Testis (tissue), 2 donors: ENCODE measurements at regions not wholly inside any gene's neighbourhood (a gene's known extent, or its start where the extent isn't known, plus 50 kb on each side); places are given as distances from the start of the nearest gene placed in this dataset.

Experiments used
- DNase-seq: peaks from one replicate; pipeline ENCODE4 v3.0.0-alpha.2; 2019
- H3K27ac ChIP-seq, 2 donors: fragments of 200-600 bp; sonication (generic); one replicate each; pipeline ENCODE4 v1.5.1; 2019
- H3K27me3 ChIP-seq: fragments of 200-600 bp; sonication (generic); one replicate; pipeline ENCODE4 v1.5.1; 2019
- H3K36me3 ChIP-seq: fragments of 200-600 bp; sonication (generic); one replicate; pipeline ENCODE4 v1.5.1; 2017; ENCODE audit warnings: low read depth; ENCODE audit errors: missing control alignments
- H3K4me1 ChIP-seq: fragments of 200-600 bp; sonication (generic); one replicate; pipeline ENCODE4 v1.5.1; 2019
- H3K4me3 ChIP-seq, 2 donors: fragments of 200-600 bp; sonication (generic); one replicate each; pipeline ENCODE4 v1.5.1; 2017 to 2019
- H3K9me3 ChIP-seq: fragments of 200-600 bp; sonication (generic); one replicate; pipeline ENCODE4 v1.5.1; 2017
- CTCF ChIP-seq, 3 experiments: fragments of 450-650 bp in 2 of 3; fragments of 200-600 bp in 1 of 3; sonication (generic) in 1 of 3; IDR thresholded peaks; one replicate each; pipeline ENCODE4 v1.5.1; 2016 to 2019; ENCODE audit warnings: antibody characterized with exemption in 3 of 3, mild to moderate bottlenecking in 2 of 3, moderate library complexity in 1 of 3
- POLR2A ChIP-seq: fragments of 450-650 bp; IDR thresholded peaks from one replicate; pipeline ENCODE4 v1.6.1; 2017; ENCODE audit warnings: antibody characterized with exemption, mild to moderate bottlenecking, moderate library complexity
- WGBS, 2 donors: methylation state at CpG; one replicate each; pipeline ENCODE4 v1.1.5; 2018; 5-methylcytosine and 5-hydroxymethylcytosine counted together
- intact Hi-C: fragments of 100-400 bp; cut with DNase I; formaldehyde crosslinking; loops from one replicate; pipeline ENCODE4 v1.15.1; 2023; ENCODE audit warnings: low total_unique reads

DNA sequence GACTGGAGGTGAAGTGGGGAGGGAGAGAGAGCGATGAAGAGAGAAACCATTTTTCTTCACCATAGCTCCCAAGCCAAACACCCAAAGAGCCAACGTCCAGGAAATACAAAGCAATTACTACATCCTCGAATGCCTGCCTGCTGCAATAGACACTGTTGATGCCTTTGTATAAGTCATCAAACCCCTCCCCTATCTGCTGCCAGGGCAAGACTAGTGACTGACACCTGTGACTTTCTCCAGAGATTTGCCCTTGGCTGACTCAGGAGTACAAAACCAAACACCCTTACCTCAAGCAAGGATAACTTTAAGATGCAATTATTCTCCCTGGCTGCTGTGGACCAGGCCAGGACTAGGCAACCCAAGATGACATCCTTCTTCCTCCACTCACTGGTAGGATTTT lies 81.8 kb upstream of the RASA1 start:
- Histone ChIP-seq H3K27ac (no peak overlapping the region), H3K36me3 (no peaks in the 10 kb centered on the region), H3K9me3 (no peaks in the 10 kb centered on the region), H3K27me3 (no peaks in the 10 kb centered on the region), H3K4me1 (no peaks in the 10 kb centered on the region), H3K4me3 (no peak overlapping the region)
- no peak for TF ChIP-seq POLR2A
- no peak for TF ChIP-seq CTCF (IDR thresholded peaks at IDR 0.05)
- no peak for DNase-seq
- intact Hi-C loops, result no loop called here
- WGBS, 2 donors, result 69 to 83% methylated on average over 3 of the region's 3 CpGs

GRCh38 chr5:87188391-87188790 lies 79.3 kb upstream of the RASA1 start:
- H3K36me3 ChIP-seq, result no peaks in the 10 kb centered on the region
- no peaks in the 10 kb centered on the region for H3K9me3 ChIP-seq
- no peak overlapping the region for H3K27ac ChIP-seq
- no peaks in the 10 kb centered on the region for H3K27me3 ChIP-seq
- intact Hi-C loops, result no loop called here
- H3K4me3 ChIP-seq, result no peak overlapping the region
- WGBS, 2 donors, result 54% methylated on average over 3 of the region's 3 CpGs
- no peaks in the 10 kb centered on the region for H3K4me1 ChIP-seq
- no peak for DNase-seq
- TF ChIP-seq POLR2A (no peak), CTCF (IDR thresholded peaks at IDR 0.05) (no peak)

DNA sequence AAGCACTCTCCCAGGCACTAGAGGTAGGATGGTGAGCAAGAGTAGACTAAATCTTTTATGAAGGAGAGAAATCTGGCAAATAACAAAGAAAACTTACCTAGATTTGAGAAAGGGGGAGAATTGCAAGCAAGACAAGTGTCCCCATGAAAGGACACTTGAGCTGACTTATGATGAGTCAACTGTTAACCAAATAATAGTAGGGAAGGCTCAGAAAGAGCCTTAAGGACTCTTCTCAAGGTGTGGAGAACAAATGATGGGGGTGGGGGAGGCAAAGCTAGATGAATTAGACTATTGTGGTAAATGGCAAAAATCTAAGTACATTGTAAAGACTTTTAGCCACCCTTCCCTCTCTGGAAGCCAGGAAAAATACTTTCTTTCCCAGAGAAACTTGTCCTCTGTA lies 77.6 kb upstream of the RASA1 start:
- no peaks in the 10 kb centered on the region for H3K4me1 ChIP-seq
- no peak for DNase-seq
- H3K27me3 ChIP-seq, result no peaks in the 10 kb centered on the region
- intact Hi-C loops, result no loop called here
- no peaks in the 10 kb centered on the region for H3K9me3 ChIP-seq
- no peaks in the 10 kb centered on the region for H3K36me3 ChIP-seq
- H3K27ac ChIP-seq, result no peak overlapping the region
- no peak overlapping the region for H3K4me3 ChIP-seq
- no peak for TF ChIP-seq POLR2A
- no peak for TF ChIP-seq CTCF (IDR thresholded peaks at IDR 0.05)

DNA sequence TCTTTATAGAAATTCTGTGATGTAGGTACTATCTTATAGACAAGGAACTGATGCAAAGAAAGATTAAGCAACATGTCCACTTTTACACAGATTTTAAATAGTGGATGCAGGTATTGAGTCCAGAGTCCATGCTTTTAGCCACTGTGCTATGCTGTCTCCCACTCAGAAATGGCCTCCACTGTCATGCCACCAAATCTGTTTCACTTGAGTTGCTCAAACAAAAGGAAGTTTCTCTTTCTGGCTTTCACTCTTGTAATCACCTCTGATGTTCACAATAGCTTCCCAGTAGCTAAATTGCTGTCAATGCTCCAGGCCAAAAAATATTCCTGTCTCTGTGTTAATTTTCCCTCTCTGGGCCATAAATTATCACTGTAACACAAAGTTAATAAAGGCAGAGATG lies 77.0 kb upstream of the RASA1 start:
- H3K27me3 ChIP-seq, result no peaks in the 10 kb centered on the region
- DNase-seq, result no peak
- no peaks in the 10 kb centered on the region for H3K36me3 ChIP-seq
- no peaks in the 10 kb centered on the region for H3K4me1 ChIP-seq
- intact Hi-C loops, result no loop called here
- no peak overlapping the region for H3K27ac ChIP-seq
- no peak overlapping the region for H3K4me3 ChIP-seq
- no peaks in the 10 kb centered on the region for H3K9me3 ChIP-seq
- no peak for TF ChIP-seq CTCF (IDR thresholded peaks at IDR 0.05)

GRCh38 chr5:87191645-87192044 lies 76.0 kb upstream of the RASA1 start:
- Histone ChIP-seq H3K27me3 (no peaks in the 10 kb centered on the region), H3K4me3 (no peak overlapping the region), H3K4me1 (no peaks in the 10 kb centered on the region), H3K36me3 (no peaks in the 10 kb centered on the region), H3K27ac (no peak overlapping the region), H3K9me3 (no peaks in the 10 kb centered on the region)
- DNase-seq, result no peak
- TF ChIP-seq POLR2A (no peak), CTCF (IDR thresholded peaks at IDR 0.05) (no peak)
- intact Hi-C loops, result no loop called here
